HG02588 (cell line): ENCODE measurements at regions not wholly inside any gene's neighbourhood (a gene's known extent, or its start where the extent isn't known, plus 50 kb on each side); places are given as distances from the start of the nearest gene placed in this dataset.

ENCODE experiments used
- ATAC-seq: cut with Tn5 transposase; IDR thresholded peaks from one replicate; pipeline ENCODE4 v1.9.1; 2021; ENCODE audit warnings: mild to moderate bottlenecking, moderate library complexity; ENCODE audit not compliant: unreplicated experiment

GRCh38 chr13:78341032-78341431 is 262.3 kb downstream of the POU4F1 start:
- ATAC-seq = peak; percentile 90

- ATAC-seq = no peak
Measured at GRCh38 chr13:78339927-78340326, 263.4 kb downstream of the POU4F1 start.

DNA sequence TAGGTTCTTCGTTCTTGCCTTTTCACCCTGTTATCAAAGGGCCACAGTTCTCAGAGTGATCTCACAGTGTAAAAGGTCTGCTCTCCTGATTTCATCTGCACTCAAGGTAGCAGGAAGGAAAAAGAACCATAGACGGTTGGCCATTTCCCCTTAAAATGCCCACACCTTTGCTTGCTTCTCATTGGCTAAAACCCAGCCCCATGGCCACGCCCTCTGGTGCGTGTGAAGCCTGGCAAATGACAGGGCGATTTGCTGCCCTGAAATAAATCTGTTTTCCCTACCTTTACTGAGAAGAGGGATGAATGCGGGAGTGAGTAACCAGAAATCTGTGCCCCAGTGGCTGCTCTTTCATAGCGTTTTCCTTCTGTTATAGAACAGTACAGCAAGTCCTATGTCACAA is 269.3 kb downstream of the POU4F1 start:
- ATAC-seq = no peak

DNA sequence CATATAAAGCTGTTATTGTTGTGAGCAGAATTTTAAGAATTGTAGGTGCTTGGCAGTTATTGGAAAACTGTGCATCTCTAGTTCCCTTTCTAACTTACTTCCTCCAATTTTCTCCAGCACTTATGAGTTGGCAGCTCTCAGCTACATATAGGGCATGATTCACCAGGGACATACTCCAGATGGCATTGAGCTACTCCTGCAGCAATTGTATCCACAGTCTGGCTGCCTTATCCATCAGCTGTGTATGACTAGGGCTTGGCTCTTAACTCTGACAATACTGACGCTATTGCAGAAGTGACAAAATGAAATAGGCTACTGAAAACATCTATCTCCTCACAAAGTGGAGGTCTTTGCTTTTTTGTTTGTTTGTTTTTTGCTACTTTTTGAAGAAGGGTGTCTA is 276.7 kb downstream of the POU4F1 start:
- ATAC-seq = no peak

GRCh38 chr13:78325585-78325984 is 277.8 kb downstream of the POU4F1 start:
- no peak for ATAC-seq

GRCh38 chr13:78323848-78324247 is 279.5 kb downstream of the POU4F1 start:
- ATAC-seq = no peak

- ATAC-seq = no peak
Measured at GRCh38 chr13:78323040-78323439, 280.3 kb downstream of the POU4F1 start.

DNA sequence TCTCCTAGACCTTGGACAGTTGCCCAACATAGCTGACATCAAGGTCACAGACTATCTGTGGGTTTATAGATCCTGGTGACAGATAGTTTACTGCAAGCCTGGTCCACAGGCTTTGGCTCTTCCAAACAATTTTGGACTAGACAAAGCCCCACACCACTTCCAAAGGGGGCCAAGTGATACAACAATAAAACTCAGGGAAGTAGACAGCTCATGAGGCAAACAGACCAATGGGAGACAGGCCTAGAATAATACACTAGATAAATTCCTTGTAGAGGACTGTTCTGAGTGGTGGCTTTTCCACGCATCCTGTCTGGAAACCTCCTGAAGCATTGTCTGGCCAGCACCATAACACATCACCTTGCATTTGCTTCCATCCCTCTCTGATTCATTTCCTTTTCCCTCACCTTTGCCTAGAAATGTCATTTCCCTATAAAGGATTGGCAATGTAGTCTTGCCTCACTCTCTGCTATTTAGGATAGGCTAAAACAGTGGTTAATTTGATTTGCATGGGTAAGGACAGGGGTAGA is 284.2 kb downstream of the POU4F1 start:
- no peak for ATAC-seq

- no peak for ATAC-seq
Measured at GRCh38 chr13:78317030-78317429, 286.3 kb downstream of the POU4F1 start.

DNA sequence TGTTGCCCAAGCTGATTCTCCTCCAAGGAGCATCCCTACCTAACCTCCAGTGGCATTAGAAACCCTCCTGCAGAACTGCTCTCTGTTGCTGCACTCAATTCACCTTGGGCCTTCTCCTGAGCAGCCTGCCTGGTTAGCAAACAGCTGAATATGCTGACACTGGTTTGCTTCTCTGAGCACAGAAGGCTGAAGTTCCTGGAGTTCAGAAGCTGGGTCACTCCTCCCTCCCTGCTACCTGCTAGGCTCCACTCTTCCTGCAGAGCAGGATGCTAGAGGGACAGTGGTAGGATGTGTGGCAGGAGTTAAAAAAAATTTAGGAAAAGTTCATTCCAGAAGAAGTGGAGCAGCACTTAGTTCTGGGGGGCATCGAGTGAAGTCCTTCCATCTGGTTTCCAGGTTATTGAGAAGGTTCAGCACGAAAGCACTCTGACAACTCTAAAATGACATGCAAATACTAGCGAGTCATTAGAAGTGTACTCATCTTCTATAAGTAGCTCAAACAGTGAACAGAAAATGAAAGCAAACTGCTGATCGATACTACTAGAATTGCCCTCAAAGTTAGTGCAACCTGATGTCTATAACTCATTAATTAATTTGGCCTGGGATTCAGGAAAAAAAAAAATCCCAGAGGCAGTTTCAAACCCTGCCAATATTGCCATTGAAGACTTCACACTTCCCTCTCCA is 293.7 kb downstream of the POU4F1 start:
- peak; percentile 85 for ATAC-seq

DNA sequence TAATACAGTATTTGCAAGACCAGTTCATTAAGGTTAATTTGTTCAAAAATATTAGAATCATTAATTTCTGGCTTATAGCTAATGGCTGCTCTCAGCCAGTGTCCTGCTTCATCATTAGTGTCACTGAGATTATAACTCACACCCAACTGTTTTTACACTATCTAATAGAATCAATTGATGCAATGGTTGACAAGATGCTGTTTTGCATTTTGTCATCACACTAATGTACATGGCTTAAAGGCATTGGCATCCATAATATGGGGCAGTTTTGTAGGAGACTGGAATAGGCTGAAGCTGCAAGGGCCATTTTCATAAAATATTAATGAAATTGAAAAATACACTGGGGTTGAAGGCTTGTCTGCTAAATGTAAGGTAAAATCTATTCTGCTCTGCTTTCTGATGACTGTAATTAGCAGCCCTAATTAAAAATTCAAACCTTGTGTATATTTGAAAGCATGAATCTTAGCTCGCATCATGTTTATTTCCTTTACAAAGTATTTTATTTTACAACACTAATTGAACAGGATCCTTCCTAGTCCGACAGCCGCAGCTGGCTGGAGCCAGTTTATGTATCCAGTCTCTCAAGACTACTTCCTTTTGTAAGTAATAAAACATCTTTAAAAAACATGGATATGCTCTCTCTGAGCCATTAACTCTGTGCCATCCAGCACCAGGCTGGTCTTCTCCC is 296.7 kb downstream of the POU4F1 start:
- ATAC-seq = no peak

DNA sequence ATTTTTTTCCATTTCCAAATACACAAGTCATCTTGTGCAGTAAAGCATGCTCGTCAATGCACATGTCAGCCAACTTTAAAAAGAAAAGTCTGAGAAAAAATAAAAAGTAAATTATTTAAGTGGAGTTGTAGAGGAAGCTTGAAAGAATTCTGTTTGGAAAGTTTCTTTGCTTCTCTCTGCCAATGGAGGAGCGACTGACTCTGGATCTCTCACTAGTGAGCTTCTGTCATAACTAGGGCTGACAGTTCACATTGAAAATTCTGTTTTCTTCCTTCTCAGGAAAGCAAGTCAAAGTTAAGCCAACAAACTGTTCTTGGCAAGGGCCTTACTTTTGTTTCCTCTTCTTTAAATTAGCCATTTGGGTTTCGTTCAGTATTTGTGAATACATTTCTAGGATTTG is 298.2 kb downstream of the POU4F1 start:
- ATAC-seq = no peak

DNA sequence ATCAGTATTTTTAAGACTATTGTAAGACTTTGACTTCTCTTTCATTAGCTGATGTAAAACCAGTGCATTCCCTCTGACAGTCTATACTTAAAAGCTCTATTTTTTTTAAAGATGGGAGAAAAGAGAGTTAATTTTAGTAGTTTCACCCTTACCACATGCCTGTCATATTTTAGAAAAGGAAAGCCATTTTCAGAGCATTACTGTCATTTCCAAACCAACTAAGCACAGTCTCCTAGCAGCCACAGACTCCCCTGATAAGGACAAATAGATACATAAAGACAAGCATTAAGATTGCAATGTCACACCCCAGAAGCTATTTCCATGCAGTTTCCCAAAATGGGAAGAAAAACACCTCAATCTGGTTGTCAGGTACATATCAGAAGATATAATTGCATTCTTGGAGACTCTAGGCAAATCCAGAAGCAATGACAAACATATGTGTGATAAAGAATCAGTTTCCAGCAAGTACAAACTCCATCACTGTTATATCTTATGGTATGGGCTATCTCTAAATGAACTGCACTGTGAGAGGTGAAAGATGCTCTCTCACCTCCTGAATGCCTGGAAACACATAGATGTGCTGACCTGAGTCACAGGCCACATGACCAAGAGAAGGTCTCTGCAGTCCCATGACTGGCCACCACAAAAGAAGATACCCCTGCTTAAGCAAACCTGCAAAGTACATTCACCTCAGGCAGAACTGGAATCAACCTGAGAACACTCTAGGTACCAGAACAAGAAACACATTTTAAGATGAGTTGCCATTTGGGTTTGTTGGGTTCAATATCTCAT is 303.3 kb downstream of the POU4F1 start:
- ATAC-seq = peak; percentile 82

GRCh38 chr13:78298657-78299056 is 304.7 kb downstream of the POU4F1 start:
- no peak for ATAC-seq

GRCh38 chr13:78286748-78287147 is 316.6 kb downstream of the POU4F1 start:
- ATAC-seq = no peak

DNA sequence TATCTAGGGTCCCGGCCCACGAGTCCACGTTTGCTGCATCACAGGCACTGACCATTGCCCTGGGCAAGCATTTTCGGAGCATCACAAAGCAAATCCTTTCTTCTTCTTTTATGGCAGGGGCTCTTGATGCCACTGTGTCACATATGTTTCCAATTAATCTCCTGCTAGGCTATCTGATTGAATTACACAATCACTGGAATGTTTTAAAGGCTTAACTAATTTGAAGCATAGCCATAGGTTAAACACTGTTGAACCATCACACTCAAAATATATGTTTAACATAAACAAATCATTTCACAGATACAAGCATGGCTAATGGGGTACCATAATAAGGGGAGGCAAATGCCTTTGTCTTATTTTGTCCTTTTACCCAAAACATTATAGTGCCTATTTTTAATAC is 338.3 kb downstream of the POU4F1 start:
- no peak for ATAC-seq

DNA sequence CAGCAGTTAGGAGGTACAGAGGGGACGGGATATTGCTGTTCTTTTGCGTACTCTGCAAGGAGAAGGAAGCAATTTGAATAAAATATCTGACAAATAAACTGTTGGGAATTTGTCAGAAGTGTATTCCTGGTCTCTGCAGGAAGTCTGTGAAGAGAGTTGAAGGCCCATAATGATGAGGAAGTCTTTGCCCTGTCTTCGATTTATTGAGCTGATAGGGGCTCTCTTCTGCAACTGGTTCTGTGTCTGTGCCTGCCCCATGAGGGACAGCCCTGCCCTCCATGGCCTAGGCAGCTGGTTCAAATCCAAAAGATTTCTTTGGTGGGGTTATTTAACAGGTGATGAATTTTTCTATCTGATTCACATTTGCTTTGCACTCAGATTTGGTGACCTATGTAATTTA is 339.7 kb upstream of the EDNRB start:
- no peak for ATAC-seq

DNA sequence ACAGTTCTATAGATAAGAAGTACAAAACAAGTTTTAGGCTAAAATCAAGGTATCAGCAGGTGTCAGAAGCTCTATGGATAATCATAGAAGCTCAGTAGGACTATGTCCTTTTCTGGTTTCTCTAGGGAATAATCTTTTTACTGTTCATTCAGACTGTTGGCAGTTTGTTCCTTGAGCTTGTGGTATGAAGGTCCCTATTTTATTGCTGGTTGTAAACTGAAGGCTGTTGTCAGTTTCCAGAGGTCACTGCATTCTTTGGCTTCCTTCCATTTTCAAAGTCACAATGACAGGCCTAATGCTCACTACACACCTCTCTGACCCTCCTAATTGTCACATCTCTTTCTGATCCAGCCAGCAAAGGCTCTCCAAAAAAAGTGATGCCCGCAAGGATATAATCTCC is 337.9 kb upstream of the EDNRB start:
- no peak for ATAC-seq

DNA sequence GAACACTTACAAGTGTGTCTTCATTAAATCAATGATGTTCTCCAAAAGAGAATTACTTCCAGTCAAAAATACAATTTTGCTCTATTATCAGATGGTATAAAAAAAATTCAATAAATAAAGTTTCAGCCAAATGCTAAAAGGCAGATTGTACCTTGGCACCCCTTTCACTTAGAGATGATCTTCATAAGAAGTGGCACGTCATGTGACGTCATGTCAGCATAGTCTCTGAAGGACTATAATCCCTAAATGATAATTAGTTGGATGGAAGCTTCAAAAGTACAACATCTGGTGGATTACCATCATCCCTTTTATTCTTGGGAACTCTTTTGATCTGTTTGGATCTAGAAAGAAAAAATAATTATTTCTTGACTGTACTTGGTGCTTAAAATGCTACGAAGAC is 335.5 kb upstream of the EDNRB start:
- ATAC-seq = no peak

DNA sequence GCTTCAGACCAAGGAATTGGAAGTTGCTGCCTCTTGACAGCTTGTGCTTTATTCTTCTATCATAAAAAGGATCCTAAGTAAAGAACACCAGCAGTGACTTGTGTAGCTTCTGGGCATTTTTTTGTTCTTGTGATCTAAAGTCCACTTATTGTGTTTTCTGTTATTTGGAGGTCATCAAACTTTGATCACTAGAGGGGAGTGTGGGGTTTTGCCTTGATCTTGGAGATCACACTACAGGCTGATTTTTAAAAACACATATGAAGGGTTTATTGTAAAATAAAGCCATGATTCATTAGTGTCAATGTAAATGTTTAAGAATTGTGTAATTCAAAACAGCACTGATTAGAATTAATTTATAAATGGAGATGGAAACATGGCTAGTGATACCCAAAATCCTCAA is 328.7 kb upstream of the EDNRB start:
- ATAC-seq = no peak

DNA sequence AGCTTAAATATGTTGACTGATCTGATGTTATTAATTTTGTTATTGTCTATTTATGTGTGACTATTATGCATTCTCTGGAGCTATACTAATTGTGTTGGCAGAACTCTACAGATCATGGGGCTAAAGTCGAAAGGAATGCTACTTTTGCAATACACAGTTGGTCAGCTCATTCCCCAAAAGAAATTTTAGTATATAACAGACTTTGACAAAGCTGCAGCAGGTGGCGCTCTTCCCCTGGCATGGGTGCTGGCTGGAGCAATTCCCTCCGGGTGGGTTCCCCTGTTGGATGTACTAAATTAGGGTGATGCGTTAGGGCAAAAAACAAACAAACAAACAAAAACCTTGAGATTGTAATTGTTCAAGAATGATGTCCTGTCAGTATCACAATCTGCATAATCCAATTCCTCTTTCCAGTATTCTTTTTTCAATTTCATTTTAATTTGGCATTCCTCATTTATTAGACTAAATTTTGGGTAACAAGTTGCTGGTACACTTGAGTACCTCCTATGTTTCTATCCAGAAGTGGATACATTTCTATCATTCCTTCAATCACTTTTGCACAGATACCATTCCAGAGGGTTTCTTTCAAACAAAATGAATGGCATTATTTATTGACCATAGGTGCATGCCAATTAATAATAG is 322.8 kb upstream of the EDNRB start:
- ATAC-seq = no peak
